A673 (cell line): ENCODE measurements at regions not wholly inside any gene's neighbourhood (a gene's known extent, or its start where the extent isn't known, plus 50 kb on each side); places are given as distances from the start of the nearest gene placed in this dataset.
"Not testable (repeated sequence)": the region's sequence is repeated elsewhere in the genome, so short reads cannot be mapped to it uniquely, and the experiment has no call there.

ENCODE experiments used
- EZH2 ChIP-seq: fragments of 200-600 bp; sonication (generic); IDR thresholded peaks from 2 replicates; pipeline ENCODE4 v1.6.1; 2017; ENCODE audit warnings: borderline replicate concordance, low read depth, mild to moderate bottlenecking, mixed read lengths, antibody characterized with exemption, low read length; ENCODE audit not compliant: poor library complexity, severe bottlenecking
- TF ChIP-seq, protein P1 (sequence below): fragments of 300-800, 200-600 bp; sonication (generic); conservative IDR thresholded peaks from 2 replicates; pipeline ENCODE4 v1.5.1; 2017; ENCODE audit warnings: low read depth, mild to moderate bottlenecking, antibody characterized with exemption, low read length, moderate library complexity, mixed read lengths

DNA sequence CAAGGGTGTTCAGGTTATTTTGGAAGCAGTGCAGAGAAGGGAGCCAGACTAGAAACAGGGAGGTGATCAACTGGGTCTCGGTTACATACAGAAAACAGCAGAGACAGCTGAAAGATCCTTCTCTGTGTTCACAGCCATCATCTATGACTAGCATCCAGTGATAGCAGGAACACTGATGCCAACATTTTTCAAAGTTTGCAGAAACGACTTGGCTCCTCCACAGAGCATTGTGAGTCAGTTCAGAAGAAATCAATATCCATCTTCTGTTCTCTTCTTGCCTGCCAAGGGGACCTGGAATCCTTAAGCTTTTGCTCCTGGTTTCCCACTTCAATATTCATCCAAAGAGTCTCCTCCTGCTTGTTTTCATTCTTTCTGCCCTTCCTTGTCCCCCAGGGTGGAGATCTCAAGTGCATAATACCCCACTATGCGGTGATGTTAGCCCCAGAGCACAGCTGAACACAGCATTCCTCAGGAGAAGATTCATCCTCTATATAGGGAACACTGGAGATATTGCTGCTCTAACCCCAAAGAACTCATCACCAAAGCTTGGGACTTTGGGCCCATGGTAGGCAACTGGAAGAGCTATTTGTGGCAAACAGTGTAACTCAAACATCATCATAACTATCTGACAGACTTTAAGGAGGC lies 122.6 kb downstream of the KBTBD2 start:
- TF ChIP-seq, protein P1, sequence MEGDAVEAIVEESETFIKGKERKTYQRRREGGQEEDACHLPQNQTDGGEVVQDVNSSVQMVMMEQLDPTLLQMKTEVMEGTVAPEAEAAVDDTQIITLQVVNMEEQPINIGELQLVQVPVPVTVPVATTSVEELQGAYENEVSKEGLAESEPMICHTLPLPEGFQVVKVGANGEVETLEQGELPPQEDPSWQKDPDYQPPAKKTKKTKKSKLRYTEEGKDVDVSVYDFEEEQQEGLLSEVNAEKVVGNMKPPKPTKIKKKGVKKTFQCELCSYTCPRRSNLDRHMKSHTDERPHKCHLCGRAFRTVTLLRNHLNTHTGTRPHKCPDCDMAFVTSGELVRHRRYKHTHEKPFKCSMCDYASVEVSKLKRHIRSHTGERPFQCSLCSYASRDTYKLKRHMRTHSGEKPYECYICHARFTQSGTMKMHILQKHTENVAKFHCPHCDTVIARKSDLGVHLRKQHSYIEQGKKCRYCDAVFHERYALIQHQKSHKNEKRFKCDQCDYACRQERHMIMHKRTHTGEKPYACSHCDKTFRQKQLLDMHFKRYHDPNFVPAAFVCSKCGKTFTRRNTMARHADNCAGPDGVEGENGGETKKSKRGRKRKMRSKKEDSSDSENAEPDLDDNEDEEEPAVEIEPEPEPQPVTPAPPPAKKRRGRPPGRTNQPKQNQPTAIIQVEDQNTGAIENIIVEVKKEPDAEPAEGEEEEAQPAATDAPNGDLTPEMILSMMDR = not testable (repeated sequence)
- TF ChIP-seq EZH2 = not testable (repeated sequence)
